Cardiac muscle cell (in vitro differentiated cells and primary cell): ENCODE measurements at regions not wholly inside any gene's neighbourhood (a gene's known extent, or its start where the extent isn't known, plus 50 kb on each side); places are given as distances from the start of the nearest gene placed in this dataset.
"Not testable (repeated sequence)": the region's sequence is repeated elsewhere in the genome, so short reads cannot be mapped to it uniquely, and the experiment has no call there.

Experiments
- DNase-seq, 2 donors: peaks; one replicate each; pipeline versions ENCODE4 v3.0.0 to v3.0.0-alpha.2; 2010 to 2017; ENCODE audit warnings: low read depth in 1 of 2, low spot score in 1 of 2
- H3K27ac ChIP-seq: fragments of 200-600 bp; sonication (generic); 2 replicates; pipeline ENCODE4 v1.5.1; 2016
- H3K27me3 ChIP-seq: fragments of 200-600 bp; sonication (generic); 2 replicates; pipeline ENCODE4 v1.6.0; 2016; ENCODE audit warnings: control low read depth
- H3K36me3 ChIP-seq: fragments of 200-600 bp; sonication (generic); 2 replicates; pipeline ENCODE4 v1.5.1; 2016; ENCODE audit warnings: control low read depth
- H3K4me1 ChIP-seq: fragments of 200-600 bp; sonication (generic); 2 replicates; pipeline ENCODE4 v1.8.1; 2017; ENCODE audit warnings: low read depth, mild to moderate bottlenecking, mixed run types
- H3K4me3 ChIP-seq: fragments of 200-600 bp; sonication (generic); 2 replicates; pipeline ENCODE4 v1.5.1; 2016; ENCODE audit warnings: mild to moderate bottlenecking
- H3K9me3 ChIP-seq: fragments of 200-600 bp; sonication (generic); 2 replicates; pipeline ENCODE4 v1.5.1; 2017; ENCODE audit warnings: low read depth, mild to moderate bottlenecking, control low read depth
- TF ChIP-seq, protein P1 (sequence below): IDR thresholded peaks from 2 replicates; pipeline ENCODE4 v1.5.1; 2012; ENCODE audit warnings: low read depth, mild to moderate bottlenecking, low read length

DNA sequence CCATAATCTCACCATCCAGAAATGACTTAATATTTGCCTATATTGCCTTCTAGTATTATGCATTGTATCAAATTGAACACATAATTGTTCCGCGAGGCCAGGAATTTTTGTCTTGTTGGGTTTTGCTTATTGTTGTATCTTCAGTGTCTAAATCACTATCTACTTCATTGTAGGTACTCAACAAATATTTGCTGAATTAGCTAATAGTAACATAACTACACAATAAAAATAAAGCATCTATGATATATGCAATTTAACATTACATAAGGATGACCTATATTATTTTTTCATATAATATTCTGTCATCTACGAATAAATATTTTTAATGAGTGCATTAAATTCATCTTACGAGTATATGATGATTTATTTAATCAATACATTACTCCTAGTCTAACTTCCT is 656.3 kb downstream of the ETNK1 start:
- DNase-seq = no peak
- no peak overlapping the region for H3K27ac ChIP-seq
- H3K9me3 ChIP-seq = no peaks in the 10 kb centered on the region
- H3K27me3 ChIP-seq = no peaks in the 10 kb centered on the region
- no peak overlapping the region for H3K4me3 ChIP-seq
- H3K36me3 ChIP-seq = no peaks in the 10 kb centered on the region
- TF ChIP-seq, protein P1, sequence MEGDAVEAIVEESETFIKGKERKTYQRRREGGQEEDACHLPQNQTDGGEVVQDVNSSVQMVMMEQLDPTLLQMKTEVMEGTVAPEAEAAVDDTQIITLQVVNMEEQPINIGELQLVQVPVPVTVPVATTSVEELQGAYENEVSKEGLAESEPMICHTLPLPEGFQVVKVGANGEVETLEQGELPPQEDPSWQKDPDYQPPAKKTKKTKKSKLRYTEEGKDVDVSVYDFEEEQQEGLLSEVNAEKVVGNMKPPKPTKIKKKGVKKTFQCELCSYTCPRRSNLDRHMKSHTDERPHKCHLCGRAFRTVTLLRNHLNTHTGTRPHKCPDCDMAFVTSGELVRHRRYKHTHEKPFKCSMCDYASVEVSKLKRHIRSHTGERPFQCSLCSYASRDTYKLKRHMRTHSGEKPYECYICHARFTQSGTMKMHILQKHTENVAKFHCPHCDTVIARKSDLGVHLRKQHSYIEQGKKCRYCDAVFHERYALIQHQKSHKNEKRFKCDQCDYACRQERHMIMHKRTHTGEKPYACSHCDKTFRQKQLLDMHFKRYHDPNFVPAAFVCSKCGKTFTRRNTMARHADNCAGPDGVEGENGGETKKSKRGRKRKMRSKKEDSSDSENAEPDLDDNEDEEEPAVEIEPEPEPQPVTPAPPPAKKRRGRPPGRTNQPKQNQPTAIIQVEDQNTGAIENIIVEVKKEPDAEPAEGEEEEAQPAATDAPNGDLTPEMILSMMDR = no peak
- H3K4me1 ChIP-seq = no peaks in the 10 kb centered on the region

DNA sequence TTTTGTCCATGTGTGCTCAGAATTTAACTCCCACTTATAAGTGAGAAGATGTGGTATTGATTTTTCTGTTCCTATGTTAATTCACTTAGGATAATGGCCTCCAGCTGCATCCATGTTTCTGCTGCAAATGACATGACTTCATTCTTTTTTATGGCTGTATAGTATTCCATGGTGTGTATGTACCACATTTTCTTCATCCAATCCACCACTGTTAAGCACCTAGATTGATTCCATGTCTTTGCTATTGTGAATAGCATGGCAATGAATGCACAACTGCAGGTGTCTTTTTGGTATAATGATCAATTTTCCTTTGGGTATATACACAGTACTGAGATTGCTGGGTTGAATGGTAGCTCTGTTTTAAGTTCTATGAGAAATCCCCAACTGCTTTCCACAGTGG is 657.7 kb downstream of the ETNK1 start:
- DNase-seq = no peak
- no peak overlapping the region for H3K27ac ChIP-seq
- no peak overlapping the region for H3K4me3 ChIP-seq
- no peaks in the 10 kb centered on the region for H3K27me3 ChIP-seq
- H3K4me1 ChIP-seq = no peaks in the 10 kb centered on the region
- TF ChIP-seq, protein P1 = no peak
- H3K9me3 ChIP-seq = no peaks in the 10 kb centered on the region
- H3K36me3 ChIP-seq = no peaks in the 10 kb centered on the region

DNA sequence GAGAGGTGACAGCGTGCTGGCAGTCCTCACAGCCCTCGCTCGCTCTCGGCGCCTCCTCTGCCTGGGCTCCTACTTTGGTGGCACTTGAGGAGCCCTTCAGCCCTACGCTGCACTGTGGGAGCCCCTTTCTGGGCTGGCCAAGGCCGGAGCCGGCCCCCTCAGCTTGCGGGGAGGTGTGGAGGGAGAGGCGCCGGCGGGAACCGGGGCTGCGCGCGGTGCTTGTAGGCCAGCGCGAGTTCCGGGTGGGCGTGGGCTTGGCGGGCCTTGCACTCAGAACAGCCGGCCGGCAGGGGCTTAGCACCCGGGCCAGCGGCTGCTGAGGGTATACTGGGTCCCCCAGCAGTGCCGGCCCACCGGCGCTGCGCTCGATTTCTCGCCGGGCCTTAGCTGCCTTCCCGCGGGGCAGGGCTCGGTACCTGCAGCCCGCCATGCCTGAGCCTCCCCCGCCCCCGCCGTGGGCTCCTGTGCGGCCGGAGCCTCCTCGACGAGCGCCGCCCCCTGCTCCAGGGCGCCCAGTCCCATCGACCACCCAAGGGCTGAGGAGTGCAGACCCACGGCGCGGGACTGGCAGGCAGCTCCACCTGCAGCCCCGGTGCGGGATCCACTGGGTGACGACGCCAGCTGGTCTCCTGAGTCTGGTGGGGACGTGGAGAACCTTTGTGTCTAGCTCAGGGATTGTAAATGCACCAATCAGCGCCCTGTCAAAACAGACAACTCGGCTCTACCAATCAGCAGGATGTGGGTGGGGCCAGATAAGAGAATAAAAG is 661.0 kb downstream of the ETNK1 start:
- not testable (repeated sequence) for H3K4me1 ChIP-seq, DNase-seq, H3K27me3 ChIP-seq

DNA sequence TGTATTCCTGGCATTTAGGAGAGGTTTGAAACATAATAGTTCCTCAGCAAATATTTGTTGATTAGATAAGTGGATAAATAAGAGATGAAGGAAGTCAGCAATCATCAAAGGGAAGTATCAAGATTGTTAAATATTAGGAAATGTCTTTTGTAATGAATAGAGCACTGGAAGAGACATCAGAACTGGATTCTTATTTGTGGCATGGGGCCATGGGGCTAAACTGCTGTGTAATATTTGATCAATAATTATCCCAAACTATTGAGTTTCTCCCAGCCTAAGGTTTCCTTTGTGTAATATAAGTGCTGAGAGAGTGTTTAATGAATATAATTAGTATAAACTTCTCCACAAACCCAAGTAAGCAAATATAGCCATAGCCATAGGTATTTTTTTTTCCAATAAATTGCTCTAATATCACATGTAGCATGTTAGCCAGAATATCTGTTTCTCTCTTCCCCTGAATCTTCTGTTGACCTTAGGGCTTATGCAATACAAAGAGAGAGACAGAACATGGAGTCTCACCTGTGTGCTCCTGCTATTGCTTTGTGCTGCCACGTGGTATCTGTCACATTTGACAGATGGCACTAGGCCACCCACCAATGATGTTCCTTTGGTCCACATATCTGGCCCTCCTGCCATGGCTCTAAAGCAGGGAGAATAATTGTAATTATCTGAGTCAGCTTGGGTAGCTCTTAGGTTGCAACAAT is 658.7 kb downstream of the SOX5 start:
- TF ChIP-seq, protein P1 = no peak
- H3K27me3 ChIP-seq = no peaks in the 10 kb centered on the region
- no peaks in the 10 kb centered on the region for H3K9me3 ChIP-seq
- no peak overlapping the region for H3K27ac ChIP-seq
- H3K4me1 ChIP-seq = no peaks in the 10 kb centered on the region
- H3K36me3 ChIP-seq = no peaks in the 10 kb centered on the region
- H3K4me3 ChIP-seq = no peak overlapping the region
- no peak for DNase-seq

More for the DNA sequence above, 661.0 kb downstream of the ETNK1 start:
- H3K27ac ChIP-seq, H3K4me3 ChIP-seq, H3K9me3 ChIP-seq, H3K36me3 ChIP-seq: not testable (repeated sequence)

DNA sequence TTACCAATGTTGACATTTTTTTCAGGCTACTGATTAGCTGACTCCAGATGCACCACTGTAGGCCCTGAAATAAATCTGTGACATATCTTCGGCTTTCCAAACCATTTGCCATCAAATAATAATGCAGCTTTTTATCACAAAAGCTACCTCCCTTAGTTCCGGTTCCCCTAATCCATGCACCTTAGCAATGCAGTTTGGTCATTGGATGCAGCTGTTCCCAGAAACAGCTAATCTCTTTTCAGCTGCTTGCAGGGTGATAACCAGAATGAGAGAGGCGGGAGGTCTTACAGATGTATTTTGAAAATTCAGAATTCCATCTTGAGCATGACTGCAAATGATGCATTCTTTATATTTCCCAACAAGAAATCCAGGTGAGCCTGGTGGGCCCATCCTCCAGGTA is 646.2 kb downstream of the SOX5 start:
- no peaks in the 10 kb centered on the region for H3K36me3 ChIP-seq
- H3K4me3 ChIP-seq = no peak overlapping the region
- H3K27me3 ChIP-seq = no peaks in the 10 kb centered on the region
- TF ChIP-seq, protein P1 = no peak
- H3K27ac ChIP-seq = no peak overlapping the region
- no peaks in the 10 kb centered on the region for H3K9me3 ChIP-seq
- DNase-seq = no peak
- no peaks in the 10 kb centered on the region for H3K4me1 ChIP-seq

DNA sequence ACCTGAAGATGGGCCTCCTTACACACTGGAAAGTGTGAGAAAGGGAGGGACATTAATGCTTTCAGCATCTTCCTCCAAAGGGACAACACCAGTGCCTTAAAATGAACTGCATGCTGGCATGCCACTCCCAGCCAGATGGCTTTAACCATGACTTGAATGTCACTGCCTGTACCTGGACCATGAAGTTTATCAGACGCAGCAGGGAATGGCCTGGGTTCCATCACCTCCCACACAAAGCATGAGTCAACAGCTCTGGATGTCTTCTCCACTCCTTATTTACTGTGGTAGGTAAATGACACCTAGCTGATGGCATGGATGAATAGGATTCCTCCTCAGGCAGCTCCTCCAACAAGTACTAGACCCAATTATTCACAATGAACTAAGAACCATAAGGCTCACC is 645.6 kb downstream of the SOX5 start:
- no peaks in the 10 kb centered on the region for H3K27me3 ChIP-seq
- TF ChIP-seq, protein P1 = no peak
- H3K4me1 ChIP-seq = no peaks in the 10 kb centered on the region
- H3K4me3 ChIP-seq = no peak overlapping the region
- no peaks in the 10 kb centered on the region for H3K36me3 ChIP-seq
- no peaks in the 10 kb centered on the region for H3K9me3 ChIP-seq
- DNase-seq = no peak
- no peak overlapping the region for H3K27ac ChIP-seq
